ENCODE measurements at regions not wholly inside any gene's neighbourhood (a gene's known extent, or its start where the extent isn't known, plus 50 kb on each side); places are given as distances from the start of the nearest gene placed in this dataset.

DNA sequence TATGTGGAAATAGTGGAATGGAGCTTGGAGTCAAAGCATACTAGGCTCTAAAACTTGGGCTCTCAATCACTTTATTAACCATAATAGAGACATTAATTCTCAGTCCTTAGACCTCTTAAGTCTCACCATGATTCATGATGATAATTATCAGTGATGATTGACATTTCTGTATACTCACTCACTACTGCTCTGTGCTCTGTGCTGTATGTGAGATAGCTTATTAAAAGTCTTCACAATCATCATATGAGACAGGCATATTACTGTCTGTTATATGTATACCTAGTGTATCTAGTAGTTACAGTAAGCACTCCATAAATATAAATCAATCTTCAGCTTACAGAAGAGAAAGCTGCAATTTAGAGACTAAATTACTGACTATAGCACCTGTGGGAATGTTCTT lies 236.0 kb upstream of the JAG1 start (continued):
- TF ChIP-seq, protein P1, sequence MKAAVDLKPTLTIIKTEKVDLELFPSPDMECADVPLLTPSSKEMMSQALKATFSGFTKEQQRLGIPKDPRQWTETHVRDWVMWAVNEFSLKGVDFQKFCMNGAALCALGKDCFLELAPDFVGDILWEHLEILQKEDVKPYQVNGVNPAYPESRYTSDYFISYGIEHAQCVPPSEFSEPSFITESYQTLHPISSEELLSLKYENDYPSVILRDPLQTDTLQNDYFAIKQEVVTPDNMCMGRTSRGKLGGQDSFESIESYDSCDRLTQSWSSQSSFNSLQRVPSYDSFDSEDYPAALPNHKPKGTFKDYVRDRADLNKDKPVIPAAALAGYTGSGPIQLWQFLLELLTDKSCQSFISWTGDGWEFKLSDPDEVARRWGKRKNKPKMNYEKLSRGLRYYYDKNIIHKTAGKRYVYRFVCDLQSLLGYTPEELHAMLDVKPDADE (IDR thresholded peaks at IDR 0.05): no peak
- TF ChIP-seq STAT1 (IDR thresholded peaks at IDR 0.05; ENCODE audit: unreplicated experiment): no peak
- TF ChIP-seq JUNB (IDR thresholded peaks at IDR 0.05; ENCODE audit: unreplicated experiment): no peak
- TF ChIP-seq ZNF331 (CRISPR knock-in tag; IDR thresholded peaks at IDR 0.05; ENCODE audit: low read depth): no peak
- no peak for TF ChIP-seq CREB1 (CRISPR knock-in tag; IDR thresholded peaks at IDR 0.05; ENCODE audit: low read depth)
- no peak for TF ChIP-seq EZH2phosphoT487 (IDR thresholded peaks at IDR 0.05; ENCODE audit: unreplicated experiment)

DNA sequence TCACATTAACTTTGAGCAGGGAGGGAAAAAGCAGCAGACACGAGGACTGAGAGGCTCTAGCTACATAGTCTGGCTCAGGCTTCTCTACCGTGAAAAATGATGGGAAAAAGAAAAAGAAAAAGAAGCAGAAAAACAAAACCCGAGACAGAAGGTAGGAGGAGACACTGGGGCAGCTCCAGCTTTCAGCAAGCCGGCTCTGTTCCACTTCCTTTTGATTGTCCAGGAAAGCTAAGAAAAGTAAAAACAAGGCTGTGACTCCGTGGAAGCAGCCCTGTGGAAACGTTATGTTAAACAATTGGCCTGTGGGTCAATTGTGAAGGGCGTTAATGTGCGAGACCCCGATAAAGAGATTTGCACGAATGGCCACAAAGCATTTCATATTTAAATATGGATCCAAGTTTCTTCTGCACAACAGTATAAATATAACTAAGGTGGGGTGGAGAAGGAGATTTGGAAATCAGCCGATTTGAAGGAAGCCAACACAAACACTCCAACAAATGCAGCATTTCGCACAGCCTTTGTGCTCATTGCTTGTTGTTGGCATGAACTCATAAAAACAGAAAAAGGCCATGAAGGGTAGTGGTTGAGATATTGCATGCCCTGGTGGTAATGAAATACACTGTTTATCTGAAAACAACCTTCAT lies 236.9 kb upstream of the JAG1 start:
- Histone ChIP-seq H3K4me1 (ENCODE audit: insufficient read depth) (peaks cover 6% of the 10 kb centered on the region; the same call in 1 of the 2 replicates), H2AFZ (peak overlapping the region; percentile 94), H3K9me2 (ENCODE audit: insufficient read depth) (0 out of 2 replicates have a peak, but pooled peaks cover under 1% of the 10 kb centered on the region), H3K36me3 (ENCODE audit: insufficient read depth) (no peaks in the 10 kb centered on the region), H3K79me2 (replicated peaks; ENCODE audit: insufficient read depth) (no peaks in the 10 kb centered on the region), H3F3A (replicated peaks; ENCODE audit: low read depth) (no peaks in the 10 kb centered on the region), H3K27ac (ENCODE audit: low read depth) (peak overlapping the region; percentile 41; the same call in 1 of the 2 replicates), H4K20me1 (replicated peaks; ENCODE audit: insufficient read depth) (no peaks in the 10 kb centered on the region), H3K4me2 (no peak overlapping the region), H3K27me3 (ENCODE audit: insufficient read depth) (no peaks in the 10 kb centered on the region), H3K4me3 (no peak overlapping the region)
- TF ChIP-seq JUNB (IDR thresholded peaks at IDR 0.05; ENCODE audit: unreplicated experiment): no peak
- TF ChIP-seq, protein P2, sequence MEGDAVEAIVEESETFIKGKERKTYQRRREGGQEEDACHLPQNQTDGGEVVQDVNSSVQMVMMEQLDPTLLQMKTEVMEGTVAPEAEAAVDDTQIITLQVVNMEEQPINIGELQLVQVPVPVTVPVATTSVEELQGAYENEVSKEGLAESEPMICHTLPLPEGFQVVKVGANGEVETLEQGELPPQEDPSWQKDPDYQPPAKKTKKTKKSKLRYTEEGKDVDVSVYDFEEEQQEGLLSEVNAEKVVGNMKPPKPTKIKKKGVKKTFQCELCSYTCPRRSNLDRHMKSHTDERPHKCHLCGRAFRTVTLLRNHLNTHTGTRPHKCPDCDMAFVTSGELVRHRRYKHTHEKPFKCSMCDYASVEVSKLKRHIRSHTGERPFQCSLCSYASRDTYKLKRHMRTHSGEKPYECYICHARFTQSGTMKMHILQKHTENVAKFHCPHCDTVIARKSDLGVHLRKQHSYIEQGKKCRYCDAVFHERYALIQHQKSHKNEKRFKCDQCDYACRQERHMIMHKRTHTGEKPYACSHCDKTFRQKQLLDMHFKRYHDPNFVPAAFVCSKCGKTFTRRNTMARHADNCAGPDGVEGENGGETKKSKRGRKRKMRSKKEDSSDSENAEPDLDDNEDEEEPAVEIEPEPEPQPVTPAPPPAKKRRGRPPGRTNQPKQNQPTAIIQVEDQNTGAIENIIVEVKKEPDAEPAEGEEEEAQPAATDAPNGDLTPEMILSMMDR (conservative IDR thresholded peaks at IDR 0.05; ENCODE audit: low read depth in 2 of 2): peak in 1 of 2 experiments; percentile 9; a peak in 1 of 4 replicates
- Mint-ChIP-seq H3K36me3 (ENCODE audit: low read depth) (no peaks in the 10 kb centered on the region), H3K27ac (no peak overlapping the region), H3K9me3 (no peaks in the 10 kb centered on the region), H3K4me1 (peaks cover 9% of the 10 kb centered on the region), H3K4me3 (no peak overlapping the region), H3K27me3 (ENCODE audit: insufficient read depth, low read depth, poor library complexity) (no peaks in the 10 kb centered on the region)
- no peak for ATAC-seq
- DNase-seq (ENCODE audit: low spot score): peak; percentile 10

DNA sequence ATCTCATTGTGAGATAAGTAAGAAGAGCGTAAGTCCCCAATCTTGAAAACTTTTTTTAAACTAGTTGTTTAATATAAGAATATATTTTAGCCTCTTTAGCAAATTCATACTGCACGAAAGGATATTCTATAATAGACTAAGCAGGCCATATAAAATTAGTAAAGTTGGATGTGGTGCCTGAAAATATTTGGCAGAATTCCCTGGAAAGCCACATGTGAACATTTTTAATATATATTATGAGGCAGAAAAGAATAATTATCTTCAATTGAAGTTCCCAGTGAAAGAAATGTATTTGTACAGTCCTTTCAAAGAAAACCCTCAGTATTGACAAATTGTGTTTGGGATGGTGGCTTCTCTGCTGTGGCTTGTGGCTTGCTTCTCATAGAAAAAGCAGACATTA lies 237.5 kb upstream of the JAG1 start:
- Histone ChIP-seq H3K9me2 (ENCODE audit: insufficient read depth) (no peaks in the 10 kb centered on the region), H3F3A (replicated peaks; ENCODE audit: low read depth) (no peaks in the 10 kb centered on the region), H3K4me2 (no peak overlapping the region), H4K20me1 (replicated peaks; ENCODE audit: insufficient read depth) (no peaks in the 10 kb centered on the region), H3K79me2 (replicated peaks; ENCODE audit: insufficient read depth) (no peaks in the 10 kb centered on the region), H3K36me3 (ENCODE audit: insufficient read depth) (no peaks in the 10 kb centered on the region), H3K27ac (ENCODE audit: low read depth) (no peak overlapping the region), H3K4me3 (no peak overlapping the region), H3K27me3 (ENCODE audit: insufficient read depth) (no peaks in the 10 kb centered on the region), H3K4me1 (ENCODE audit: insufficient read depth) (peaks cover 6% of the 10 kb centered on the region; the same call in 1 of the 2 replicates), H2AFZ (no peak overlapping the region)
- Mint-ChIP-seq H3K4me1 (peaks cover 9% of the 10 kb centered on the region), H3K27ac (no peak overlapping the region), H3K27me3 (ENCODE audit: insufficient read depth, low read depth, poor library complexity) (no peaks in the 10 kb centered on the region), H3K4me3 (no peak overlapping the region), H3K9me3 (no peaks in the 10 kb centered on the region), H3K36me3 (ENCODE audit: low read depth) (no peaks in the 10 kb centered on the region)
- ATAC-seq (no peak), DNase-seq (ENCODE audit: low spot score) (no peak)
- TF ChIP-seq CREB1 (CRISPR knock-in tag; IDR thresholded peaks at IDR 0.05; ENCODE audit: low read depth): no peak
- TF ChIP-seq, protein P2 (conservative IDR thresholded peaks at IDR 0.05; ENCODE audit: low read depth in 2 of 2): no peak
- no peak for TF ChIP-seq ZNF114 (CRISPR knock-in tag; IDR thresholded peaks at IDR 0.05)
- TF ChIP-seq POLR2AphosphoS5 (IDR thresholded peaks at IDR 0.05; ENCODE audit: low read depth): no peak
- no peak for TF ChIP-seq STAT1 (IDR thresholded peaks at IDR 0.05; ENCODE audit: unreplicated experiment)
- TF ChIP-seq EZH2 (IDR thresholded peaks at IDR 0.05; ENCODE audit: low read depth, unreplicated experiment): no peak
- TF ChIP-seq NANOG (IDR thresholded peaks at IDR 0.05; ENCODE audit: borderline replicate concordance): no peak
- TF ChIP-seq EZH2phosphoT487 (IDR thresholded peaks at IDR 0.05; ENCODE audit: unreplicated experiment): no peak

All from GM23338 (cell line).